ENCODE measurements at regions not wholly inside any gene's neighbourhood (a gene's known extent, or its start where the extent isn't known, plus 50 kb on each side); places are given as distances from the start of the nearest gene placed in this dataset.

DNA sequence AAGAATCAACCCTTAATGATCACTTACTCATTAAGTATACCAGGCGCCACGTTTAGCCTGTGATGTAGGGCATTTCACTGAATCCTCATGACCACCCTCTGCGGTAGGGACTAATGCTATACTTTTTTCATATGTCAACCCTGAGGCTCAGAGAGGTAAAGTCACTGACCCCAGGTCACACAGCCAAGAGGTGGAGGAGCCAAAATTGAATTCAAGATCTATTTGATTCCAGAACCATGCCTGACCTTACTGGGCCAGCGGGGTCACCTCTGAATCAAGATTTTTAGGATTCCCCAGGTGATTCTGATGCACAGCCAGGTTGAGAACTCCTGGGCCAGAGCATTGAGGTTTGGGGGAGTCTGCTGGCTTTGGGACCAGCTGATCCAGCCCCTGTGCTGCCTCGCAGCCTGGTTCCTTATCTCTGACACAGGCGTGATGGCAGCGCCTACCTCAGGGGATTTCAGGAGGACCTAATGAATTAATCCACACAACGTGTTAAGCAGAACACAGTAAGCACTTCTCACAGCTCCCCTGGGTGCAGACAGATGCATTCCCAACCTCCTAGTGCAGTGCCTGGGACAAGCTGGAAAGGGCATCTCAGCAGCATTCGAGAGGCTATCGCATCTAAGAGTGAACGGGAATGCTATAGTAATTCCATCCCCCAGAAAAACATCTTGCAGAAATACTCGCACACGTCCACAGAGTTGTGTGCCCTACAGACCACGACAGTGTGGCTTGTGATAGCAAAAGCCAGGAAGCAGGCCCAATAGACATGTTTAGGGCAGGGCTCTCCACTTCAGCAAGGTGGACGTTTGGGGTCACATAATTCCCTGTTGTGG is 101.4 kb upstream of the PTPN1 start:
- H3K4me3 ChIP-seq (ENCODE audit: low read depth, low read length): no peak overlapping the region
- TF ChIP-seq CTCF (IDR thresholded peaks at IDR 0.05; ENCODE audit: borderline replicate concordance, insufficient read depth, low read depth, low read length): no peak

DNA sequence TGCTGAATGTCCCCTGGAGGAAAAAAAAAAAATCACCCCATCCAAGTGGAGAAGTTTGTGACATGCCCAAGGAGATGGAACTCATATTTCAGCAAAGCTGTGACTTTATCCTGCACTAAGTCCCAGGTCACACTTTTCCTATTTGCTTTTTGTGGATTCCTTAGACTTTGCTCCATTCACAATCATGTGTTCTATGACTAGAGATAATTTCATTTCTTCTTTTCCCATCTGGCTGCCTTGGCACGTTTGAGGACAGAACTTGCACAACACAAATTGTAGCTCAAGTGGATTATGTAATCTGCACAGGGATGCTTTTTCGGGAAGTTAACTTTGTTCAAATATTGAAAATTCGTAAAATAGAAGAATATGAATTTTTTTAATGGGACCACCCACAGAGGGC is 100.7 kb upstream of the PTPN1 start:
- no peak for TF ChIP-seq CTCF (IDR thresholded peaks at IDR 0.05; ENCODE audit: borderline replicate concordance, insufficient read depth, low read depth, low read length)
- no peak overlapping the region for H3K4me3 ChIP-seq (ENCODE audit: low read depth, low read length)

DNA sequence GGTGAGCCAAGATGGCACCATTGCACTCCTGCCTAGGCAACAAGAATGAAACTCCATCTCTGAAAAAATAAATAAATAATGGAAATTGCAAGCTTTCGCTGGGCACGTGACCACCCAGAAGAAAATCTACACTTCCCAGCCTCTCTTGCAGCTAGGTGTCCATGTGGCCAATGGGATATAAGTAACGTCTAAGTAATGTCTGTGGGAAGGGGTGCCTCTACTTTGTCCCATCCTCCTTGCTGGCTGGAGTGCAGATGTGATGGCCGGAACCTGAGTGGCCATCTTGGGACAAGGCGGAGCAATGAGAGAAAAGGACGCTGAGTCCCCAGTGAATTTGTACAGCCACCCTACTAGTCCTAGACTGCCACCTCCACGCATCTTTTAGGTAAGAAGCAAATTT is 99.8 kb upstream of the PTPN1 start:
- H3K4me3 ChIP-seq (ENCODE audit: low read depth, low read length): no peak overlapping the region
- no peak for TF ChIP-seq CTCF (IDR thresholded peaks at IDR 0.05; ENCODE audit: borderline replicate concordance, insufficient read depth, low read depth, low read length)

DNA sequence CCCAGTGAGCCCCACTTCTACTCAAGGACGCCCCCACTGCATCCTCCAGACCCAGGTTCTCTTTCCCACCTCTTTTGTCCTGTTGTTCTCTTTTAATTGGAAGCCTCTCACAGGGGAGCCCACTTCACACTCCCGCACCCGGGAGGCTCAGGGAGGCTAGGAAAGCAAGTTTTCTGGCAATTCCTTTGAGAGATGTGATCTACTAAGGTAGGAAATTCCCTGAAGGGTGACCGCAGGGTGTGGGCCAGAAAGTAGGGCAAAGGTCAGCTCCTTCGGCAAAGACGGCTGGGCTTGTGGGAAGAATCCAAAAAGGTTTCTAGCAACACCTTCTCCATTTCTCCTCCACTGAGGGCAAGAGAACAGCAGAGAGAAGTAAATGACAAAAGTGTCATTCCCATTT is 98.1 kb upstream of the PTPN1 start:
- H3K4me3 ChIP-seq (ENCODE audit: low read depth, low read length): no peak overlapping the region
- no peak for TF ChIP-seq CTCF (IDR thresholded peaks at IDR 0.05; ENCODE audit: borderline replicate concordance, insufficient read depth, low read depth, low read length)

GRCh38 chr20:50412499-50412898 is 97.7 kb upstream of the PTPN1 start:
- no peak overlapping the region for H3K4me3 ChIP-seq (ENCODE audit: low read depth, low read length)
- no peak for TF ChIP-seq CTCF (IDR thresholded peaks at IDR 0.05; ENCODE audit: borderline replicate concordance, insufficient read depth, low read depth, low read length)

- TF ChIP-seq CTCF (IDR thresholded peaks at IDR 0.05; ENCODE audit: borderline replicate concordance, insufficient read depth, low read depth, low read length): no peak
Measured at GRCh38 chr20:50413088-50413500, 97.1 kb upstream of the PTPN1 start.

GRCh38 chr20:50415021-50415515 is 95.1 kb upstream of the PTPN1 start:
- TF ChIP-seq CTCF (IDR thresholded peaks at IDR 0.05; ENCODE audit: borderline replicate concordance, insufficient read depth, low read depth, low read length): no peak
- H3K4me3 ChIP-seq (ENCODE audit: low read depth, low read length): no peak overlapping the region

More at GRCh38 chr20:50413088-50413500, 97.1 kb upstream of the PTPN1 start:
- no peak overlapping the region for H3K4me3 ChIP-seq (ENCODE audit: low read depth, low read length)

All from GM12875 (cell line).